Progenitor cell of endocrine pancreas (in vitro differentiated cells): ENCODE measurements at regions not wholly inside any gene's neighbourhood (a gene's known extent, or its start where the extent isn't known, plus 50 kb on each side); places are given as distances from the start of the nearest gene placed in this dataset.
"Not testable (repeated sequence)": the region's sequence is repeated elsewhere in the genome, so short reads cannot be mapped to it uniquely, and the experiment has no call there.

Source experiments
- DNase-seq: peaks from one replicate; pipeline ENCODE4 v3.0.0; 2021; ENCODE audit warnings: low spot score; ENCODE audit not compliant: unreplicated experiment
- H3K27ac Mint-ChIP-seq: 2 replicates; pipeline ENCODE4 v1.8.0; 2021; ENCODE audit warnings: mild to moderate bottlenecking, moderate library complexity, mixed read lengths
- H3K27me3 Mint-ChIP-seq: 2 replicates; pipeline ENCODE4 v1.8.0; 2021; ENCODE audit warnings: mixed read lengths
- H3K36me3 Mint-ChIP-seq: 2 replicates; pipeline ENCODE4 v1.8.0; 2022; ENCODE audit warnings: mixed read lengths; ENCODE audit not compliant: insufficient read depth
- H3K4me1 Mint-ChIP-seq: 2 replicates; pipeline ENCODE4 v1.8.0; 2021; ENCODE audit warnings: low read depth, mixed read lengths
- H3K4me3 Mint-ChIP-seq: 2 replicates; pipeline ENCODE4 v1.8.0; 2021; ENCODE audit warnings: low read depth, mild to moderate bottlenecking, moderate library complexity, mixed read lengths
- H3K9me3 Mint-ChIP-seq: 2 replicates; pipeline ENCODE4 v1.8.0; 2021; ENCODE audit warnings: low read depth, mixed read lengths
- TF ChIP-seq, protein P1 (sequence below): fragments of 200-600 bp; sonication (generic); IDR thresholded peaks from one replicate; pipeline ENCODE4 v1.5.0; 2021; ENCODE audit warnings: antibody characterized with exemption, mild to moderate bottlenecking; ENCODE audit not compliant: unreplicated experiment

DNA sequence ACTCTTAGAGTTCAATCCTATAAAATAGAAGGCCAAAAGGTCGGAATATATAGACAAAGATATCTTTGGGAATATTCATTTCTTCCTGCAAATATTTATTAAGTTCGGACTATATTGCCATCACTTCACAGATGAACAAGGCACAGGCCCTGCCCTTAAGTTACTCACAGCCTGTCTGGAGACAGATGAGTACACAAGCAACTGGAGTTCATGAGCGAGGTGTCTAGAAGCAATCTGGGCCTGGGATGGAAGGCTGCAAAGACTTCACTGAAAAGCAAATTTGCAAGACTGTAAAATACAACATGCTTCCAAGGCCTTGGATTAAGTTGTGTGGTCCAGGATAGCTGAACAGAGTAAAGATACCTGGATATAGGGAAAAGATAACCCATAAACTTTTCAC is 56.7 kb upstream of the CEP85L start:
- TF ChIP-seq, protein P1, sequence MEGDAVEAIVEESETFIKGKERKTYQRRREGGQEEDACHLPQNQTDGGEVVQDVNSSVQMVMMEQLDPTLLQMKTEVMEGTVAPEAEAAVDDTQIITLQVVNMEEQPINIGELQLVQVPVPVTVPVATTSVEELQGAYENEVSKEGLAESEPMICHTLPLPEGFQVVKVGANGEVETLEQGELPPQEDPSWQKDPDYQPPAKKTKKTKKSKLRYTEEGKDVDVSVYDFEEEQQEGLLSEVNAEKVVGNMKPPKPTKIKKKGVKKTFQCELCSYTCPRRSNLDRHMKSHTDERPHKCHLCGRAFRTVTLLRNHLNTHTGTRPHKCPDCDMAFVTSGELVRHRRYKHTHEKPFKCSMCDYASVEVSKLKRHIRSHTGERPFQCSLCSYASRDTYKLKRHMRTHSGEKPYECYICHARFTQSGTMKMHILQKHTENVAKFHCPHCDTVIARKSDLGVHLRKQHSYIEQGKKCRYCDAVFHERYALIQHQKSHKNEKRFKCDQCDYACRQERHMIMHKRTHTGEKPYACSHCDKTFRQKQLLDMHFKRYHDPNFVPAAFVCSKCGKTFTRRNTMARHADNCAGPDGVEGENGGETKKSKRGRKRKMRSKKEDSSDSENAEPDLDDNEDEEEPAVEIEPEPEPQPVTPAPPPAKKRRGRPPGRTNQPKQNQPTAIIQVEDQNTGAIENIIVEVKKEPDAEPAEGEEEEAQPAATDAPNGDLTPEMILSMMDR, result no peak
- no peak overlapping the region for H3K4me3 Mint-ChIP-seq

DNA sequence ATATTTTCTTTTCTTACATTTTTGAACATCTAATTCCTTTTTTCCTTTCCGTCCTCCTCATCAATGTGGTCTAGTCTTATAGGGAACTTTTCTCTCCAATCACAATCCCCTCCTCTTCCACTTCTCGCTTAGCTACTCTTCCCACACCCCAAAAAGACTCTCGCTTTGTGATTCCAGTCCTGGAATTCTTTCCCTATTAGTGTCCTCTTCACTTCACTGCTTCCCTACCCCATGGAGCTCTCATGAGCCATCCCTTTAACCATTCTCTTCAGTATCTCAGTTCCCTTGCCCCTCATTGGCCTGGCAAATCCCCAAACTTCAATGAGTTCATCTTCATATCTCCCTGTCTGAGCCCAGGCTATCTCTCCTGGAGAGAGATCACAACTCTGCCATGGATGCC is 55.3 kb upstream of the CEP85L start:
- no peak for DNase-seq
- H3K27me3 Mint-ChIP-seq, result no peaks in the 10 kb centered on the region
- H3K27ac Mint-ChIP-seq, result peak overlapping the region; percentile 6
- peaks cover 16% of the 10 kb centered on the region for H3K4me1 Mint-ChIP-seq
- no peak overlapping the region for H3K4me3 Mint-ChIP-seq
- H3K36me3 Mint-ChIP-seq, result no peaks in the 10 kb centered on the region
- no peaks in the 10 kb centered on the region for H3K9me3 Mint-ChIP-seq
- TF ChIP-seq, protein P1, result no peak

More for the DNA sequence above, 56.7 kb upstream of the CEP85L start:
- DNase-seq, result no peak
- Mint-ChIP-seq H3K9me3 (no peaks in the 10 kb centered on the region), H3K4me1 (peaks cover 16% of the 10 kb centered on the region), H3K36me3 (no peaks in the 10 kb centered on the region), H3K27ac (no peak overlapping the region), H3K27me3 (no peaks in the 10 kb centered on the region)

DNA sequence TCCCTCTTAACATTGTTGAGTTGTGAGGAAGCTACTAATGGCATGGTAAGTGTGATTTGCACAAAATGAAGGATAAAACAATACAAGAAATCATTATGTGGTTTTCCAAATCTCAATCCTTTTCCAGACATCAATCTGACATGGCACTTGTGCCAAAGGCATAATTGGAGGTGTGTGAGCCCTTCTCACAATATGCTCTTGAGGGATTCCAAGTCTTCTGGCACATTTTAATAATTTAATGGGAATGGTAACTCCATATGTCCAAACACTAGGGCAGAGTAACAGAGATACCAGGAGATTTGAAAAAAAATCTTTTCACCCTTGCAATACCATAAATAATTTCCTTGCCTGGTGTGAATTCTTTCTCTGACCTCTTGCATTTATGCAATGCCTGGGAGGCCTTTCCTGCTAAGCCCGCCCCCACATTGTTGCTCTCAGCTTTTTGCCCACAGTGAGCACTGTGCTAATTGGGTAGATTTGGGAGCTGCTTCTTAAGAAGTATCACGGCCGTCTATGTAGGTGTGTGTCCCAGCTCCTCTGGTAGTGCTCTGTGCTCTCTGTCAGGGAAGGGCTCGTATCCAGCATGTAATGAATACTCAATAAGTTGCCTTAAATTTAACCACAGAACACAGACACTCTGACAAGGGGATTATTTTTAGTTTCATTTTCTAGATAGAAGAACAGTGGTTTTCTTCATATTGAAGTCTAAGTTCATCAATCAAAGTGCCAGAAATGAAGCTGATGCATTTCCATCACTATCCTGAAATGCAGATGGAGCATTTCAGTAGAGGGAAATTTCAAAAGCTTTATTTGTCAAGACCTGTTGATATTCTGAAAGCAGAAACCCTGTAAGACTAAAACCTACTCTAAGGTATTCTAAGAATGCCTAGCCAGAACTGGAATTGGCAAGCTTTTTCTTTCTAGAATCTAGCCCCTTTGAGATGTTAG is 54.4 kb upstream of the CEP85L start:
- TF ChIP-seq, protein P1, result no peak
- no peak for DNase-seq
- H3K27me3 Mint-ChIP-seq, result no peaks in the 10 kb centered on the region
- H3K4me1 Mint-ChIP-seq, result peaks cover 16% of the 10 kb centered on the region
- no peak overlapping the region for H3K27ac Mint-ChIP-seq
- peaks cover 3% of the 10 kb centered on the region for H3K9me3 Mint-ChIP-seq
- no peak overlapping the region for H3K4me3 Mint-ChIP-seq
- no peaks in the 10 kb centered on the region for H3K36me3 Mint-ChIP-seq

DNA sequence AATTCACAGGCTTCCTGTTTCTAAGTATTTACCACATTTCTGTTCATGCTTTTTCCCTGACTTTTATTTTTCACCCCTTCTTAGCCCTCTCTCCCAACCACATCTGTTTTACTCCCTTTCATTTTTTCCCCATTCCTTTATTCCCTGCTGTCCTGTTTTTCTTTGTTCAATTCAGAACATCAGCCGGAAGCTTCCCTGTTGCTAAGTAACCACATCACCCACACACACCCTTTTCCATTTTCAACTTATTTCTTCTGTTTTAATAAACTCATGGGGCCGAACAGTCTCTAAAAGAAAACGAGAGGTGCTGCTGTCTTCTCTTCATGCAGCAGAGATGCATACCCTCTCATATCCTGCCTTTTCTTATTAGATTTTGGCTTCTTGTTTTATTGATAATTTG is 53.5 kb upstream of the CEP85L start:
- TF ChIP-seq, protein P1, result no peak
- Mint-ChIP-seq H3K27ac (no peak overlapping the region), H3K9me3 (peaks cover 3% of the 10 kb centered on the region), H3K36me3 (no peaks in the 10 kb centered on the region), H3K4me1 (peaks cover 16% of the 10 kb centered on the region), H3K4me3 (no peak overlapping the region), H3K27me3 (no peaks in the 10 kb centered on the region)
- DNase-seq, result no peak

DNA sequence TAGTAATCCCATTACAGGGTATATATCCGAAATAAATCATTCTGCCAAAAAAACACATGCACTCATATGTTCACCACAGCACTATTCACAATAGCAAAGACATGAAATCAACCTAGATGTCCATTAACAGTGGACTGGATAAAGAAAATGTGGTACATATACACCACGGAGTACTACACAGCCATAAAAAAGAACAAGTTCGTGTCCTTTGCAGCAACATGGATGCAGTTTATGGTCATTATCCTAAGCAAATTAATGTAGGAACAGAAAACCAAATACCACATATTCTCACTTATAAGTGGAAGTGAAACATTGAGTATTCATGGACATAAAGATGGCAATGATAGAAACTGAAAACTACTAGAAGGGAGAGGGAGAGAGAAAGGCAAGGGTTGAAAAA is 49.9 kb upstream of the CEP85L start:
- H3K9me3 Mint-ChIP-seq, H3K36me3 Mint-ChIP-seq, H3K27ac Mint-ChIP-seq: not testable (repeated sequence)

More for the DNA sequence above, 49.9 kb upstream of the CEP85L start:
- not testable (repeated sequence) for H3K4me1 Mint-ChIP-seq, DNase-seq, H3K4me3 Mint-ChIP-seq, H3K27me3 Mint-ChIP-seq
